B cell (primary cell): ENCODE measurements at regions not wholly inside any gene's neighbourhood (a gene's known extent, or its start where the extent isn't known, plus 50 kb on each side); places are given as distances from the start of the nearest gene placed in this dataset.

ENCODE experiments used
- ATAC-seq: fragments of 200-7000 bp; cut with Tn5 transposase; one replicate; pipeline ENCODE4 v1.10.0; 2021; ENCODE audit warnings: low read depth, mild to moderate bottlenecking, moderate number of reproducible peaks, moderate library complexity
- CTCF ChIA-PET: fragments of 350-600 bp; sonication (Branson Sonifier 250); formaldehyde crosslinking; loops from one replicate; lab custom pipeline; 2021; ENCODE audit warnings: antibody characterized with exemption, inconsistent platforms; lab: Charles Lee
- POLR2A ChIA-PET: fragments of 350-600 bp; sonication (Branson Sonifier 250); formaldehyde crosslinking; loops from one replicate; lab custom pipeline; 2021; ENCODE audit warnings: antibody characterized with exemption; lab: Charles Lee
- DNase-seq: peaks from one replicate; pipeline ENCODE4 v3.0.0; 2013
- H2AFZ ChIP-seq: 2 replicates; pipeline ENCODE4 v1.6.1; 2012; ENCODE audit warnings: mild to moderate bottlenecking, low read depth, low read length; ENCODE audit not compliant: insufficient read depth, poor library complexity, severe bottlenecking
- H3K27ac ChIP-seq, 2 donors: 1 replicate in 1 of 2; 2 replicates in 1 of 2; pipeline ENCODE4 v1.5.1; 2012 to 2013; ENCODE audit warnings: low read length in 2 of 2, mild to moderate bottlenecking in 2 of 2, moderate library complexity in 1 of 2
- H3K27me3 ChIP-seq, 4 experiments: fragments of 200-600 bp in 1 of 4; sonication (generic) in 1 of 4; replicated peaks in 1 of 4; 1 replicate in 2 of 4; 2 replicates in 2 of 4; pipeline versions ENCODE4 v1.6.1 to v1.7.0; 2013 to 2016; ENCODE audit warnings: low read length in 3 of 4, mild to moderate bottlenecking in 2 of 4, mixed read lengths in 1 of 4, moderate library complexity in 1 of 4; ENCODE audit not compliant: insufficient read depth in 4 of 4, control insufficient read depth in 3 of 4; ENCODE audit errors: control extremely low read depth in 1 of 4
- H3K36me3 ChIP-seq, 2 experiments: replicated peaks in 1 of 2; 1 replicate in 1 of 2; 2 replicates in 1 of 2; pipeline versions ENCODE4 v1.6.1 to v1.7.1; 2013; ENCODE audit warnings: low read length in 1 of 2; ENCODE audit not compliant: insufficient read depth in 2 of 2, control insufficient read depth in 1 of 2; ENCODE audit errors: control extremely low read depth in 1 of 2, extremely low read depth in 1 of 2
- H3K4me1 ChIP-seq, 2 donors: fragments of 200-600 bp in 1 of 2; sonication (generic) in 1 of 2; 1 replicate in 1 of 2; 2 replicates in 1 of 2; pipeline versions ENCODE4 v1.5.1 to v1.6.1; 2013 to 2017; ENCODE audit warnings: low read length in 2 of 2; ENCODE audit not compliant: control insufficient read depth in 2 of 2, insufficient read depth in 2 of 2
- H3K4me2 ChIP-seq: replicated peaks from 2 replicates; pipeline ENCODE3; 2012; ENCODE audit warnings: mild to moderate bottlenecking, low read depth, low read length; ENCODE audit not compliant: poor library complexity, severe bottlenecking
- H3K4me3 ChIP-seq, 5 experiments: fragments of 200-600 bp in 1 of 5; sonication (generic) in 1 of 5; 1 replicate in 3 of 5; 2 replicates in 2 of 5; pipeline versions ENCODE4 v1.5.1 to v1.7.0; 2011 to 2016; ENCODE audit warnings: low read length in 4 of 5, mild to moderate bottlenecking in 4 of 5, low read depth in 2 of 5, control low read depth in 1 of 5, moderate library complexity in 1 of 5; ENCODE audit not compliant: insufficient read depth in 1 of 5; ENCODE audit errors: control extremely low read depth in 1 of 5, extremely low read depth in 1 of 5
- H3K79me2 ChIP-seq: fragments of 200-600 bp; sonication (generic); one replicate; pipeline ENCODE4 v1.6.0; 2016; ENCODE audit warnings: low read length; ENCODE audit not compliant: control insufficient read depth, insufficient read depth
- H3K9ac ChIP-seq: fragments of 200-600 bp; sonication (generic); 2 replicates; pipeline ENCODE4 v1.6.1; 2017; ENCODE audit warnings: mild to moderate bottlenecking, low read length, moderate library complexity
- H3K9me3 ChIP-seq, 3 donors: one replicate each; pipeline versions ENCODE4 v1.6.1 to v1.7.1; 2013; ENCODE audit warnings: low read length in 2 of 3; ENCODE audit not compliant: control insufficient read depth in 2 of 3, insufficient read depth in 1 of 3; ENCODE audit errors: control extremely low read depth in 1 of 3
- H4K20me1 ChIP-seq: 2 replicates; pipeline ENCODE4 v1.6.0; 2012; ENCODE audit warnings: mild to moderate bottlenecking, low read length; ENCODE audit not compliant: insufficient read depth, control insufficient read depth, poor library complexity, severe bottlenecking
- H3K27ac Mint-ChIP-seq: one replicate; pipeline ENCODE4 v1.8.0; 2021; ENCODE audit warnings: mixed read lengths
- H3K27me3 Mint-ChIP-seq: one replicate; pipeline ENCODE4 v1.8.0; 2021; ENCODE audit warnings: mixed read lengths
- H3K4me1 Mint-ChIP-seq: one replicate; pipeline ENCODE4 v1.8.0; 2021; ENCODE audit warnings: mixed read lengths
- H3K4me3 Mint-ChIP-seq: one replicate; pipeline ENCODE4 v1.8.0; 2021; ENCODE audit warnings: mixed read lengths
- H3K9me3 Mint-ChIP-seq: one replicate; pipeline ENCODE4 v1.8.0; 2022; ENCODE audit warnings: mixed read lengths; ENCODE audit not compliant: insufficient read depth
- CTCF ChIP-seq: fragments of 200-600 bp; IDR thresholded peaks from one replicate; pipeline ENCODE4 v1.8.0; 2022; ENCODE audit warnings: antibody characterized with exemption, mild to moderate bottlenecking
- EZH2 ChIP-seq: IDR thresholded peaks from 2 replicates; pipeline ENCODE4 v1.6.1; 2012; ENCODE audit warnings: borderline replicate concordance, low read depth, mild to moderate bottlenecking, moderate library complexity, low read length; ENCODE audit not compliant: insufficient read depth, poor library complexity, severe bottlenecking
- WGBS: methylation state at CpG from one replicate; pipeline ENCODE4 v1.1.5; 2013; ENCODE audit warnings: missing lambda C conversion rate; ENCODE audit not compliant: insufficient coverage; 5-methylcytosine and 5-hydroxymethylcytosine counted together
- intact Hi-C: fragments of 100-400 bp; cut with micrococcal nuclease; formaldehyde crosslinking; loops from one replicate; pipeline ENCODE4 v1.10.0; 2022

DNA sequence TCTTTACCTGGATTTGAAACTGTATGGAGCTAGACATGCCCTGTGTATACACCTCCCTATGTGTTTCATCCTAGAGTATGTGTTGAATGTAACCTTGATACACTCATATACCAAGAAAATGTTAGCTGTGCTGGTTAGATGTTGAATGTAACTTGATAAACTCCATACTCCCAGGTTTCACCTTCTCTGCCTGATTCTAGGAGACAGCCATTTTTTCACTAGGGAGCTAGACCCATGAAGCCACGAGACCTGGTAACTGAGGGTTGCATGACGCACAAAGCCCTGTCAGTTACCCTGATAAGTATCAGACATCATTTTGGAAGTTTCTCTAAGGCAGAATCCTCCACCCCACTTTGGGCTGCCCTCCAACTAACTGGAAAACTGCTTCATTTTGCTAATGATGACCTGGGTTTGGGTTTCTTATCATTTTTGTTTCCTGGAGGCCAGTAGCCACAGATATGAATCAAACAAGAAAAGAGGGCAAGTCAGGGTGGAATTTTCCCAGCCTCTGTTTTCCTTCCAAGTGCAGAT lies 478.5 kb upstream of the KIF2A start:
- Histone ChIP-seq H3K4me1 (no peaks in the 10 kb centered on the region), H4K20me1 (no peaks in the 10 kb centered on the region), H3K36me3 (no peaks in the 10 kb centered on the region), H2AFZ (no peak overlapping the region), H3K4me2 (no peak overlapping the region), H3K79me2 (no peaks in the 10 kb centered on the region), H3K9me3 (no peaks in the 10 kb centered on the region), H3K4me3 (no peak overlapping the region), H3K27ac (no peak overlapping the region), H3K27me3 (no peaks in the 10 kb centered on the region), H3K9ac (no peak overlapping the region)
- DNase-seq (no peak), ATAC-seq (no peak)
- Mint-ChIP-seq H3K4me3 (no peak overlapping the region), H3K27me3 (no peaks in the 10 kb centered on the region), H3K4me1 (no peaks in the 10 kb centered on the region), H3K9me3 (no peaks in the 10 kb centered on the region), H3K27ac (no peak overlapping the region)
- WGBS: 88% methylated on average over 2 of the region's 2 CpGs
- TF ChIP-seq CTCF (no peak), EZH2 (no peak)
- intact Hi-C loops: no loop called here
- POLR2A ChIA-PET: no interaction called here
- CTCF ChIA-PET: no interaction called here

DNA sequence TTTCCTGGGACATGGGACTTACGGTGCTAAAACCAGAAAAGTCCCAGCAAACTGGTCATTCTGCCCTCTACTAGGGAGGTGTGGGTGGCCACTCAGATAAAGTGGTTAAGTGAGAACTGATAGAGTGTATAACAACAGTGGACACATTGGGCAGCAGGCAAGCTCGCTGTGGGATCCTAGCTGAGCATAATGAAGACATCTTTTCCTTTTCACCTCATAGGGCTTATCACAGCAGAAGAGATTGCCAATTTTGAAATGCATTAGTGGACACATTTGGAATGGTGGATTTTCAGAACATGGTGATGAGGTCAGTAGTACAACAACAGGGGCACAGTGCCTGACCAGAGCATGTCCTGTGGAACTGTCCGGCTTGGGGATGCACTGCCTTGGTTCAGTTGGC lies 477.1 kb upstream of the KIF2A start:
- H3K27me3 Mint-ChIP-seq: no peaks in the 10 kb centered on the region

More for the DNA sequence above, 477.1 kb upstream of the KIF2A start:
- Histone ChIP-seq H3K4me2 (no peak overlapping the region), H3K9me3 (peaks cover 0 to 3% (median 0%) of the 10 kb centered on the region in 3 donors), H3K27me3 (no peaks in the 10 kb centered on the region), H3K36me3 (no peaks in the 10 kb centered on the region), H3K9ac (no peak overlapping the region), H3K4me1 (no peaks in the 10 kb centered on the region), H3K4me3 (no peak overlapping the region), H3K27ac (no peak overlapping the region), H4K20me1 (no peaks in the 10 kb centered on the region), H3K79me2 (no peaks in the 10 kb centered on the region), H2AFZ (no peak overlapping the region)
- no peak for DNase-seq
- ATAC-seq: no peak
- intact Hi-C loops: no loop called here
- POLR2A ChIA-PET: no interaction called here
- TF ChIP-seq EZH2: no peak
- no peak for TF ChIP-seq CTCF
- WGBS: 90% methylated on average over 2 of the region's 3 CpGs
- Mint-ChIP-seq H3K4me3 (no peak overlapping the region), H3K9me3 (no peaks in the 10 kb centered on the region), H3K27ac (no peak overlapping the region), H3K4me1 (no peaks in the 10 kb centered on the region)
- CTCF ChIA-PET: no interaction called here
